ENCODE measurements at regions not wholly inside any gene's neighbourhood (a gene's known extent, or its start where the extent isn't known, plus 50 kb on each side); places are given as distances from the start of the nearest gene placed in this dataset.

DNA sequence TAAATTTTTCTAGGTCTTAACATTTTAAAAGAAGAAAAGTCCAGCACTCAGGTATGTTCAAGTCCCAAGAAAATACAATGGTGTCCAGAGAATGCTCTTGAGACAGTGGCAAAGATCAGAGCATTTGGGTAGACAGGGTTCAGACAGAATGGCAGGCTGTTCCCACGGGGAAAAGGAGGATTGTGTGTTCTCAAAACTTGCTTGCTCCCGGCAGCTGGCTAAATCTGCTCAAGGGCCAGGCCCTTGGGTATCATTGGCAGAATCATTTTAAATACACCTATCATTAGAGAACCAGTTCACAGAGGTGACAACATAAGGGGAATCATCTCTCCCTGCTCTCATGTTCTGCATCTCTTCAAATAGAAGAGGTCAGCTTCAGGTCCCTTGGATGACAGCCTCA is 456.3 kb downstream of the DTHD1 start:
- no peak for DNase-seq

DNA sequence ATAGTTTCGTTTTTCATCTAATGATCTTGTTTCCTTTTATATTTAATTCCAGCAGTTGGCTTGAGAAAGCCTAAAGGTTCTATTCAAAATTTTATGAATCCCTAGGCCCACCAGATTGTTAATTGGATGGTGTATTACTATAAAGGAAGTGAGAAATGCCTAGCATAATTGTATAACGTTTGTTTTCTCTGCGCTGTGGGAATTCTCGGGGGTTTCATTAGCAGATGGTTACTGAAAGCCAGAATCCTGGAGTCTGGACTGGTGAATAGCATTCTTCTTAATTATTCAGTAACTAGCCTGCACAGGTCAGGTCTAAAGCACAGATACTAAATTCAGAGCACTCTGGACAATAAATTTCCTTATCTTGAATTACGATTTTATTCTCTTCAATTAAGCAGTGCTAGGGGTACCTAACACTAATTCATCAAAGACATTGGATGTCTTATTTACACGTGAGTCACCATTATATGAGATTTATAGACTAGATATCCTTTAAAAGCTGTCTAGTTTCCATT is 459.4 kb downstream of the DTHD1 start:
- no peak for DNase-seq

DNA sequence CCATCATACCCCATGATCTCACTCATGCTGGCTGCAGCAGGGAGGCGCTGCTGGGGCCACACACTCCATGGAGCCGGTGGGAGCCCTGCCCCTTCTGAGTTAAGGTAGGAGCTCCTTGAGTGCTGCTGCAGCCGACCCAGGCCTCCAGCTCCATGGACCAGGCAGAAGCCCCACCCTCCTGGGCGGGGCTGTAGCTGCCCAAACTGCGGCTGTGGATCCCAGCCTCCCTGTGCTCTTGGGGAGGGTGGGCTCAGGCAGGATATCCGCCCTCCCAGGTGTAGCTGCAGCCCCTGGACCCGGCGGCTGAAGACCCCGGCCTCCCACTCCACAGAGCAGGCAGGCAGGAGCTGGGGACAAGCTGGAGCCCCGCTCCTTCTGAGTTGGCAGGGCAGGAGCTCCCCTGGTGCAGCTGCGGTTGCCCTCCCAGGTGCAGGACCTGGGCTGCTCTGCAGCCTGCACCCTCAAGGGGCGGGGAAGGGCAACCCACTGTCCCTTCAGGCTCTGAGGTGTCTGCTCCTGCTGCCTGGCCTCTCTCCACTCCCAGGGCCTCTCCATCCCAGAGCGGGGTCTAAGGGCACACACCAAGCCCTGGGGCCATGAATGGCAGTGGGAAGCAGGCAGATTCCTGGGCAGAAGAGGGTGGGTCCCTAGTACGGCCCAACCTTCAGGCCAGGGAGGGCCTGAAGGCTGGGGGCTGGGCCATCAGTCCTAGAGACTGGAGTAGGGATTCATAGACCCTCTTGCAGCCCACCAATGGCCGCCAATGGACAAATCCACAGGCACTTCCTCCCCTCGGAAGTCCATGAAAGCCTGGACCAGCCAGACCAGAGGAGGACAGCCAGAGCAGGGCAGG is 466.1 kb downstream of the DTHD1 start:
- DNase-seq: no peak

DNA sequence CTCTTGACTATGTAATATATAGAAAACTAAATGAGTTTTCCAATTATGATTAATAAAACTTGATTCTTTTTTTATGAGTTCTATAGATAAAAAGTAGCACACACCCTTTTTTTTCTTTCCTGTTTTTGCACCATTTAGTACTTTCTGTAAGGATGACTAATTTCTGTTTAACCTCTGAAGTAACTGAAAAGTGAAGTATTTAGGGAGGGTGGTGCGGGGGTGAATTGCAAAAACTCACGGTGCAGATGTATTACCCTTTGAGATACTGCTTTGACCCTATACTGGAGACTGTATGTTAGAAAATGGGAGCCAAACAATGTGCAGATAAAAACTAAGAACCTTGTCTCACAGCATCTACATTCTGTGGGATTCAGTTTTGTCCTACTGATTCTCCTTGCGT is 471.6 kb downstream of the DTHD1 start:
- no peak for DNase-seq

DNA sequence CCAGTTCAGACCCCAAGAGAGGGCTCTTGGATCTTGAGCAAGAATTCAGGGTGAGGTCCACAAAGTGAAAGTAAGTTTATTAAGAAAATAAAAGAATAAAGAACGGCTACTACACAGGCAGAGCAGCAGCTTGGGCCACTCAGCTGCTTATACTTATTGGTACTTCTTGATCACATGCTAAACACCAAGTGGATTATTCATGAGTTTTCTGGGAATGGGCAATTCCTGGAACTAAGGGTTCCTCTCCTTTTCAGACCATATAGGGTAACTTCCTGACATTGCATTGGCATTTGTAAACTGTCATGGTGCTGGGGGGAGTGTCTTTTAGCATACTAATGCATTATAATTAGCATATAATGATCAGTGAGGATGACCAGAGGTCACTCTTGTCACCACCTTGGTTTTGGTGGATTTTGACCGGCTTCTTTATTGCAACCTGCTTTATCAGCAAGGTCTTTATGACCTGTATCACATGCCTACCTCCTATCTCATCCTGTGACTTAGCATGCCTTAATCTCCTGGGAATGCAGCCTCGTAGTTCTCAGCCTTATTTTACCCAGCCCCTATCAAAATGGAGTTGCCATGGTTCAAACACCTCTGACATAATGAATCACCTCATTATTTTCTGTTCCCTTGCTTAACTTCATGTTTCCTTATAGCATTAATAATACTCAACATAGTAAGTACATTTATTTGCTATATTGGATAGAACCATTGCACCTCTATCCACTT is 476.3 kb downstream of the DTHD1 start:
- DNase-seq: no peak

DNA sequence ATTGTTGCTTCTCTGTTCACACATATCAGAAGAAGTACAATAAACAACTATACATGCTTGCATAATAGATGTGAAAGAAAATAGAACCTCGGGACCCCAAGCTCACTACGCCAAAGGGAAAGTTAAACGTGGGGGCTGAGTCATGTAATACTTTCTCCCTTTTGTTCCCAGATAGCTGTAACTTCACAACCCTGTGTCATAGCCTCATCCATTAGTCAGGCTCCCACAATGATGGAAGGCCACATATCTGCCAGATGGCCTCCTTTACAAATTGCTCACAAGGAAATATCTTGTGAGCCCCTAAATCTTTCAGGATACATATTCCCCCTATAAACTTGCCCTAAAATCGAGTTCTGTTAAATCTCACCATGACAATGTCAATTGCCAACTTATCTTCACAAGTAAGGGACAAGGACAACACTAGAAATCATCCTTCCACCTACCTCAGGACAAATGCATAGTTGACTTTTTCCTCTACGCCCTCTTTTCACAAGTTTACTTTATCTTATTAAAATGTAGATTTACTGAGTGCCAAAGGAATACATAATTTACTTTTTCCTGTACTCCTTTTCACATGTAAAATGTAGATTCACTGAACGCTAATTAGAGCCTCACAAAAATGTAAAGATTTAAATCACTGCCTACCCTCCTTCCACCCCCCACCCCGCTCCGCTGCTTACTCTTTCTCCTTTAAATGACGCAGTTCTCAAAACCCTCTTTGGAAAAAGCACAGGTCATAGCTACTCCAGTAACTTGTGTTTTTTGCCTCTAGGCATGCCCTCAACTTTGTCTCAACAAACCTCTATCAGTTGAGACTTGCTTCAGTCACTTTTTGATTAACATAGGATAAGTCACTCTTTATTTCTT is 477.1 kb downstream of the DTHD1 start:
- DNase-seq: no peak

DNA sequence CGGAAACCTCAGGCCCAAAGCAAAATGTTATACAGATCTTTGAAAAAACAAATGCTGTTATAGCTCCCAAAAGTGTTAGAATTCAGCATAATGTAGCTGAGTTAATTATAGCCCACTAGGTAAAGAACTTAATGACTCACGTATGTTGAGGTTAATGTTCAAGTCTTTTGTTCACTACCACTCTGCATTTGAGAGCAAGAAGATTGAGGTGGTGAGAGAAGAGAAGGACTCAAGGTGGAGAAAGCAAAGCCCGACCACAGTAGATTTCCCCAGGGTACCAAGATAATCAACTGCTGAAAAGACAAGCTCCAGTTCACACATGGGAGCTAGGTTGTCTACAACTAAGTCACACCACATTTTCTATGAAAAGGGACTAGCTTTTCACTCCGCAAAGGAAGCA is 480.2 kb downstream of the DTHD1 start:
- DNase-seq: no peak

DNA sequence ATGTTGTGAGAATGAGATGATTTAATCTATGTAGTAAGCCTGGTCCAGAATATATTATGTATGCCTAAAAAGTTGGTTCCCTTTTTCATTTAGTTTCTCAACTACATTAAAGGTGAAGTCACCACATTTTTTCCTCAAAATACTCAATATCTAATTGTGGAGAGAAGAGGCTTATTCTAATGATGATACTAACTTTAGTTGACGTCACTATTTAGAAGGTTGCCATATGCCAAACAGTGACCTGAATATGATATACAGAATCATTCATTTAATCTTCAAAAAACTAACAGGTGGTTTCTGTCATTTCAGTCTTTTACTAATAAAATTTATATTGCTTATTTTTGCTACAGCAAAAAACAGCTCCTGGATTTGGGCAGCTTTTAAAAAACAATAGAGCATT is 480.7 kb upstream of the NWD2 start:
- no peak for DNase-seq

DNA sequence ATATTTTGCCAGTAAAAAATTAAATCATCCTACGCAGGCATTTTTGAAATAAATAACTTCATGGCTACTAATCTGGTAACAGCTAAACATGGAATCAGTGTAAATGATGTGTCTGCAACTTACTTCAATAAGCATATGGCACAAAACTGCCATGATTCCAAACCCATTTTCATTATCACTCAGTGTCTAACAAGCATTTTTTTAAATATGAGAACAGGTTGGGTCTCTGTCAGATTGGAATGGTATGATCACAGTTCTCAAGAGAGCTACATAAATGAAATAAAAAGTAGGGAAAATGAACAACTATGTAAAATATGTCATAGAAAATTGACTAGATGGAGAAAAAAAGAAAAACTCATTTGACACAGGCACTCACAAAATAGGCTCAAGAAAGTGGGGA is 476.9 kb upstream of the NWD2 start:
- DNase-seq: no peak

DNA sequence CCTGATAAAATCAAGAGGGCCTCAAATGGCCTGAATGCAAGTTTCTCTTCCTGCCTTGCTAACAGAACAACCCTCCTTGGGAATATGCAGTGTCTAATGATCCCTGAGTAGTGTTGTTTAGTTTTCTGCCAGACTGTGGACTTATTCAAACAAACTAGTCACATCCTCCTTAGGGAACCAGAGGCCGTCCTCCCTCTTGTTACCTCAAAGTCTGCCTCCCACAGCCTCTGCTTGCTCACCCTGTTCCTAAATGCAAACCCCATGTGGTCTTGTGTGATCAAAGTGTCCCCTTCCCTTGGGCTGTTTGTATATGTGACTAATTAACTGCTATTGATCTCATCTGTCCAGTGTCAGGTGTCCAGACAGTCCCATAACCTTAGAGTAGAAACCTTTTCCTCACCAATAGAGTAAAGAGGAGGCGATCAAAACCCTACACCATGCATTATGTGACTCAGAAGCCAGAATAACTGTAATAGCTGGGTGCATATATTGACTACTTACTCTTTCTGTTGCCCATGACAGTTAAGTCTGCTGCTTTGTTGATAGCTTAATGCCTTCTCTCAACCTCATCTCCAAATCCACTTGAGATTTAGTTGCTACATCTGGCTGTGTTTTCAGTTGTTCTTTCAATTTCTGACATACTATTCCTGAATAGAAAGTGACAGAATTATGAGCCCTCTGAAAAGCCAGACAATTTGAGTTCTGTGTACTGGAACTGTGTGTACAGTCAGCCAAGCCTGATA is 473.0 kb upstream of the NWD2 start:
- no peak for DNase-seq

DNA sequence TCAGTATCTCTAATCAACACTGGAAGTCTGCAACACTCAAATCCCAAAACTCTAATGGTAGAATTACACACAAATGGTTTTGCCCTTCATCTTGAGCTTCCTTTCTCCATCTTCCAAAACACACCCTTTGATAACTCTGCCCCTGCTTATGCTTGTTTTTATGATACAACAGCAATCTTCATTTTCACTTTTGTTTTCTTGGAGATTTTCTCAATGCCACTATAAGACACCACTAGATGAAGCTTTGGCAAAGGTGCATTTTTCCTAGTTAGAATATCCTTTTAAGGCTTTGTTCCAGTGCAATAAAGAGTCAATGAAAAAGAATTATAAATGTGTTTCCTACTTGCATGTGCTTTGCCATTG is 472.4 kb upstream of the NWD2 start:
- no peak for DNase-seq

DNA sequence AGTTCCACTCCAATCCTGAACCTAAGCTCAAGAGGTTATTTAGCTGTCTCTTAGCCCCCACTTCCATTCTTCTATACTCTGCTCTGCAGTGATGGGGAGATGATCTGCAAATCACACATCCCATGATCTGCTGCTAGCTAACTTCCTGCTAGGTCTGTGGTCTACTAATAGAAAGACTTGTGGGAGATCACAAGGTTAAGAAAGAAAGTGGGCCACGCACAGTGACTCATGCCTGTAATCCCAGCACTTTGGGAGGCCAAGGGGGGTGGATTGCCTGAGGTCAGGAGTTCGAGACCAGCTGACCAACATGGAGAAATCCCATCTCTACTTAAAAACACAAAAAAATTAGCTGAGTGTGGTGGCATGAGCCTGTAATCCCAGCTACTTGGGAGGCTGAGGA is 471.1 kb upstream of the NWD2 start:
- DNase-seq: no peak

DNA sequence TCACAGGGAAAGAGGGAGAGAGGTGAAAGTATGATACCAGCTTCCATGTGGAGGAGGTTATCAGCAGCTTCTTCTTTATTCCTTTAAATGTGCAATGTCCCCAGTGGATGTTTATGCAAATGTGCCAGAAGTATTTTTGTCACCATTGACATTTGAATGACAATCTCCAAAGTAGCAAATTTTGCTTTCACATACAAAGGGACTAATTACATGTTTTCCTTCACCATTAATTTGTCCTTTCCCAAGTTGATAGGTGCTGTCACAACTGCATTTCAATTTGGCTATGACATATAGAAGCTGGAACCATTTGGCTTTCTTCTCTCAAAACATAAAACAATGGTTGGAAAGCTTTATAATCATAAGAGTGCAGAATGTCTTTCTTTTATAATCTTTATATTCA is 469.0 kb upstream of the NWD2 start:
- DNase-seq: no peak

DNA sequence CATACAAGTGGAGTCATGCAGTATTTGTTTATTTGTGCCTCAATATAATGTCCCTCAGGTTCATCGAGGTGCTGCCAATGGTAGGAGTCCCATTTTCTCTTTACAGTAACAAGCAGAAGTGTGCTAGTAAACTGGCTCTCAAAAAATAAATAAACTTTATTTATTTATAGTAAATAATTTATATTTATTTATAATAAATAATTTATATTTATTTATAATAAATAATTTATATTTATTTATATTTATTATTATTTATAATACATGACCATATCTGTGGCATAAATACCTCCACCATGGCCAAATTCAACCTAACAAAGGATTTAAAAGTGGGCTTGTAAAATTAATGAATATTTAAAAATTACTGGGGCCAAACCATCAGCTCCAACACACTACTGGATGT is 464.9 kb upstream of the NWD2 start:
- DNase-seq: no peak

DNA sequence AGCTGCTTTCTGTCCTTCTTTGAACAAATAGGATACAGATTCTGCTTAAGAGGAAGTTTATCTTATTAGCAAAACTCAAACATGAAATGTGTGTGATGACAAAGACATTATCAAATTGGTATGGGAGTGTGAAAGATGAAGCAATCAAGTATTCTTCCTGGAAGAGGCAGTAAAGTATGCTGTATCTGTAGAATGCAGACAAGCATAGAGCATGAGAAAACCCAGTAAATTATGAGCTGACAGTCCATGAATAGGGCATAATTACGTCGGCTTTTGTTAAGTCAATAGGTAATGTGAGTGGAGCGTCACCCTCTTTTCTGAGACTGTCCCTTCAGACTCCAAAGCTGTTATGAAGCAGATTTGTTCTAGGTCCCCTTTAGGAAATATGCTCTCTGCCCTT is 458.6 kb upstream of the NWD2 start:
- no peak for DNase-seq

DNA sequence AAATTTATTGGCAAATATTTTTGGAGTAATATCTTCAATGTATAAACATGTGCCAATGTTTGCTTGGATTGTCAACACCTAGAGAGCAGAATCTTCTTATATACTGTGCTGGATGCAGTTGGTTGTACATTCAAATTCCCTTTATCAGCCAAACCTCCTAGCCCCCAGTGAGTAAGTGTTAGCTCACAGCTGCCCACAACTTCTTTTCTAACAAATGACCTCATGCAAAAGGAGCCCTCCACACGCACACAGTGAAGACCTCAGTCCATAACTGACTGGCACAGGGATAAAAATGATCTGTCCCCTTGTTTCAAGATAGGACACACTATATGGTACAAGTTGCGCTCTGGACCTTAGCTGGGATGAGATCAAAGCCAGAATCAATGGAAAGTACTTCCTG is 458.0 kb upstream of the NWD2 start:
- DNase-seq: no peak

DNA sequence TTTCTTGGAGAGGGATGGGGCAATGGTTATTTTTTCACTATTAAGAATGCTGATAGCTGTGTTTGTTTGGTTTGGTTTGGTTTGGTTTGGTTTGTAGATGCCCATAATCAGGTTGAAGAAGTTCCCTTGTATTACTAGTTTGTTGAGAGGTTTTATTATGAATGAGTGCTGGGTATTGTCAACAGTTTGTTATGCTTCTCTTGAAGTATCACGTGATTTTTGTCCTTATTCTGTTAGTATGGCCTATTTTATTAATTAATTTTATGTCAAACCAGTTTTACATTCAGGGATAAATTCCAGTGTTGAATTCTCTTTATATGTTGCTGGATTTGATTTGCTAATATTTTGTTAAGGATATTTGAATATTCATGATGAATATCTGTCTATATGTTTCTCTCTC is 449.8 kb upstream of the NWD2 start:
- no peak for DNase-seq

DNA sequence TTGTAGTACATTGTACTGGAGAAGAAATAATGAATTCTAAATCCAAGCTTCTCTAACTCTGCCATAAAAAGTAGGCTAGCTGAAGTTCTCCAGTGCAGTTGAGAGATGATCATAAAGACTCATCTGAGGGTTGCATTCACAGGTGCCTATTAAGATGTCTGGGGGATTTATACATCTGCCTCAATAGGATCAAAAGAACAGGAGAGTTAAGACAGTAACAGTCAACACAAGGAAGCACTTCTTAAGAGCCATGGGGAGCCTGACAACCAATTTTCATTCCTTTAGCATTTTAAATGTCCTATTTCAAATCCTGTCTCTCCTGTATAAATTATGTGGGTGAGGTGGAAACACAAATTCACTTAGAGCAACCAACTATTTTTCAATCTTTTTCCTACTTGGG is 432.4 kb upstream of the NWD2 start:
- DNase-seq: no peak

DNA sequence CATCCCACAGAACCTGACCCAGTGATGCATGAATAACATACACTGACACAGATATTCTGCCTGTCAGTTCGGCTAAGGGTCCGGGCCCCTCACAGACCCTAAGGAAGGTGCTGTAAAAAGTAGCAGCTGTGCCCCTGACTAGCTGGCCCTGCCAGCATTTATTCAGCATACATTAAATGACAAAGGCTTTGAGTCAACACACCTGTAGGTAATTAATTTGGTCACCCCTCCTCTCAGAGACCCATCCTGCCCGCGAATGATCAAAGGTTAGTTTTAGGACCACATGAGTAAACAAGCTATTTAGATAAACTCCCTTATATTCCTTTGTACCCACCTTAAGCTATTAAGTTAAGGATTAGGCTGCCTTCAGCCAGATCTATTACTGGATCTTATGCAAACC is 429.0 kb upstream of the NWD2 start:
- DNase-seq: no peak

DNA sequence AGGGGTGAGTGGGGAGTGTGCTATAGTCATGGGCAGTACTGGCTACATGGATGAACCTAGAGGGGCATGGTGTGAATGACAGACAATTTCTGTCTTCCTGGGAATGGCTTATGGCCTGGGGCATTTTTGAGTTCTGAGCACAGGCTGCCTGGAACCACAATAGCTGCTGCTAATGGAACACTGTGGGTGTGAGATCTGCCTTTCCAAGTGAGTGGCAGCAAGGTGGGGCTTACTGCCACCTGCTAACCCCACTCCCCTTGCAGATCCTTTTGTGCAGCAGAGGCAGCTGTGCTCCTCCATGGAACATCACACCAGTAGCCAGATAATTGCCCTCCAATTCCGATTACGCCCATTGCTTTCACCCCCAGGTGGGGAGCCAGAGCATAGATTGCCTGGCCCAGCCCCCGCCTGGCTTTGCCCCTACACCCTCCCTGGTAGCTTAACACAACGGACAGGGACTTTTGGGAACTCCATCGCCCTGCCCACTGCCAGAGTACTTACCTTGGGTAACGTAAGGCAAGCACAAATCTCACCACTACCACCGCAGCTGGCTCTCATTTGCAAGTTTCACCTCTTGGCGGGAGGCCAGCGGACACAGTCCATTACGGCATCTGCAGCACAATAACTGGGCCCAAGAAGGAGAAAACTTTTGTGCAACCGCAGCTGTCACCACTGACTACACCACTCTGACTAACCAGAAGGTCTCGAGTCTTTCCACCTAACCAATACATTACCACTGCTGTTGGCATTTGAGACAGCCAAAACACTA is 421.2 kb upstream of the NWD2 start:
- no peak for DNase-seq

DNA sequence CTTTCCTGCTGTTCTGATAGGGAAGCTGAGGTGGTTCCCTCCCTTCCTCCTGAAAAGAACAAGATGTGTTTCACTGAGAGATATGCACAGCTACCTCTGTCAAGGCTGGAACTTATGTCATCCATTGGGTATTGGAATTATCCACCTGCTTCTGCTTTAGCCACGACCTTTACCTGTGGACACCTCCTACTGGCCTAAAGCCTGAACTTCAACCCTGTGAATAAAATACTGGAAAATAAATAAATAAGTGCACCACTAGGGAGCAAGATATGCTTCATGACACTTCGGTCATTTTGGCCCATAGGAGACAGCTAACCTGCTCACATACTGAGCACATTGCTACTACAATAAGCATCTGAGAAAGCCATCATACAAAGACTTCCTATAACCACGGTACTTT is 419.9 kb upstream of the NWD2 start:
- DNase-seq: no peak

DNA sequence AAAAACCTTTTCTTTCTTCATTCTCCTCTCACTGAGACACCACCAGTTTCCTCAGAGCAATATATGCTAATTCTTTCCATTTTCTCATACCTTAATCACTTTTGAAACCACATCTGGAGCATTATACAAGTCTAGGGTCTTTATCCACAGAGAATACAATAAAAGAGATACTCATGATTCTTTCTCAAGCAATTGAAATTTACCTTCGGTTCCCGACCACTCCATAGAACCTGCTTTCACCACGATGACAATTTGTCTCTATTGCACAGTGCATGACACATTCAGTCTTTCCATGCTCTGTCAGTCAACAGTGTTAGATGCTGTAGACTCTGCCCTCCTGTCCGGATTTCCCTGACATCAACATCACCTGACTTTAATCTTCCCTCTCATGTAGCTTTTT is 409.3 kb upstream of the NWD2 start:
- DNase-seq: no peak
